Stomach (tissue), 4 donors: ENCODE measurements at regions not wholly inside any gene's neighbourhood (a gene's known extent, or its start where the extent isn't known, plus 50 kb on each side); places are given as distances from the start of the nearest gene placed in this dataset.

Experiments
- POLR2A ChIP-seq, 4 donors: fragments of 450-650 bp; IDR thresholded peaks; one replicate each; pipeline ENCODE4 v1.6.1; 2016; ENCODE audit warnings: antibody characterized with exemption in 4 of 4, control low read depth in 2 of 4, mild to moderate bottlenecking in 1 of 4, moderate library complexity in 1 of 4
- POLR2AphosphoS5 ChIP-seq, 3 donors: sonication (generic); formaldehyde crosslinking; IDR thresholded peaks; one replicate each; pipeline ENCODE4 v1.6.1; 2016; ENCODE audit warnings: antibody characterized with exemption in 3 of 3

- TF ChIP-seq POLR2A (IDR thresholded peaks at IDR 0.05) (no peak), POLR2AphosphoS5 (IDR thresholded peaks at IDR 0.05) (no peak)
Measured at GRCh38 chr4:14110407-14110806, 482.9 kb upstream of the BOD1L1 start.
